IMR-90 (cell line): ENCODE measurements at regions not wholly inside any gene's neighbourhood (a gene's known extent, or its start where the extent isn't known, plus 50 kb on each side); places are given as distances from the start of the nearest gene placed in this dataset.

Source experiments
- ATAC-seq: fragments of 200-7000 bp; cut with Tn5 transposase; 2 replicates; pipeline ENCODE4 v1.9.1; 2020; ENCODE audit warnings: low read depth, mild to moderate bottlenecking, moderate library complexity
- BruUV-seq: library from RNA; stranded (reverse); fragments of 400-500 nt; replicated peaks from 2 replicates; lab custom pipeline; 2021; lab: Mats Ljungman, UMichigan
- CTCF ChIA-PET: fragments of 300-600 bp; formaldehyde crosslinking; extraction: SDS; loops from one replicate; lab custom pipeline; 2021; ENCODE audit warnings: antibody characterized with exemption; lab: Yijun Ruan, JAX
- POLR2A ChIA-PET: fragments of 300-600 bp; sonication (Branson Sonifier 250); formaldehyde crosslinking; loops from one replicate; lab custom pipeline; 2022; ENCODE audit warnings: antibody characterized with exemption; ENCODE audit not compliant: unreplicated experiment; lab: Charles Lee
- DNase-seq: peaks from one replicate; pipeline ENCODE4 v3.0.0; 2013
- H2AFZ ChIP-seq: replicated peaks from 2 replicates; pipeline ENCODE3; 2013; ENCODE audit warnings: low read length, mild to moderate bottlenecking; ENCODE audit not compliant: poor library complexity
- H2AK5ac ChIP-seq: 2 replicates; pipeline ENCODE4 v1.6.1; 2013; ENCODE audit warnings: low read depth, low read length, inconsistent platforms
- H2AK9ac ChIP-seq: replicated peaks from 2 replicates; pipeline ENCODE3; 2013; ENCODE audit warnings: mild to moderate bottlenecking, low read depth, low read length, moderate library complexity; ENCODE audit not compliant: poor library complexity
- H2BK120ac ChIP-seq: 2 replicates; pipeline ENCODE4 v1.6.1; 2013; ENCODE audit warnings: low read depth, low read length, inconsistent platforms
- H2BK15ac ChIP-seq: 3 replicates; pipeline ENCODE4 v1.6.1; 2013; ENCODE audit warnings: low read depth, low read length, inconsistent platforms
- H2BK20ac ChIP-seq: 2 replicates; pipeline ENCODE4 v1.6.1; 2013; ENCODE audit warnings: low read depth, mild to moderate bottlenecking, inconsistent platforms, low read length, moderate library complexity
- H2BK5ac ChIP-seq: 2 replicates; pipeline ENCODE4 v1.6.1; 2013; ENCODE audit warnings: mild to moderate bottlenecking, low read depth, low read length, inconsistent platforms; ENCODE audit not compliant: poor library complexity, severe bottlenecking
- H3K14ac ChIP-seq: replicated peaks from 2 replicates; pipeline ENCODE4 v1.6.1; 2013; ENCODE audit warnings: low read depth, low read length, inconsistent platforms
- H3K18ac ChIP-seq: 2 replicates; pipeline ENCODE4 v1.6.1; 2013; ENCODE audit warnings: low read depth, low read length, control low read depth
- H3K23ac ChIP-seq: 2 replicates; pipeline ENCODE4 v1.6.1; 2013; ENCODE audit warnings: low read depth, low read length, inconsistent platforms
- H3K27ac ChIP-seq: 2 replicates; pipeline ENCODE4 v1.5.1; 2013; ENCODE audit warnings: mild to moderate bottlenecking, control low read depth, low read length; ENCODE audit not compliant: insufficient read depth
- H3K27me3 ChIP-seq: 2 replicates; pipeline ENCODE4 v1.6.1; 2013; ENCODE audit warnings: low read length; ENCODE audit not compliant: control insufficient read depth, insufficient read depth
- H3K36me3 ChIP-seq: 2 replicates; pipeline ENCODE4 v1.6.1; 2013; ENCODE audit warnings: low read length, mixed read lengths; ENCODE audit not compliant: control insufficient read depth, insufficient read depth
- H3K4ac ChIP-seq: 2 replicates; pipeline ENCODE4 v1.6.1; 2013; ENCODE audit warnings: low read depth, low read length, inconsistent platforms
- H3K4me1 ChIP-seq: 2 replicates; pipeline ENCODE4 v1.6.1; 2013; ENCODE audit warnings: low read length, mixed read lengths; ENCODE audit not compliant: control insufficient read depth, insufficient read depth
- H3K4me2 ChIP-seq: 2 replicates; pipeline ENCODE4 v1.6.1; 2013; ENCODE audit warnings: low read depth, mild to moderate bottlenecking, control low read depth, low read length, moderate library complexity
- H3K4me3 ChIP-seq: 2 replicates; pipeline ENCODE4 v1.5.1; 2013; ENCODE audit warnings: low read depth, mild to moderate bottlenecking, control low read depth, low read length, moderate library complexity; ENCODE audit not compliant: insufficient read depth
- H3K56ac ChIP-seq: 2 replicates; pipeline ENCODE4 v1.6.1; 2013; ENCODE audit warnings: low read length, inconsistent platforms; ENCODE audit not compliant: insufficient read depth; ENCODE audit errors: extremely low read depth
- H3K79me1 ChIP-seq, 2 experiments: 2 replicates each; pipeline ENCODE4 v1.6.1; 2013; ENCODE audit warnings: low read length in 2 of 2, inconsistent platforms in 1 of 2, low read depth in 1 of 2
- H3K9ac ChIP-seq: 2 replicates; pipeline ENCODE4 v1.6.1; 2013; ENCODE audit warnings: low read depth, low read length, control low read depth
- H3K9me1 ChIP-seq: 2 replicates; pipeline ENCODE4 v1.6.1; 2013; ENCODE audit warnings: low read length, inconsistent platforms; ENCODE audit not compliant: insufficient read depth
- H3K9me3 ChIP-seq: 2 replicates; pipeline ENCODE4 v1.6.1; 2013; ENCODE audit warnings: low read length; ENCODE audit not compliant: control insufficient read depth, insufficient read depth
- H4K20me1 ChIP-seq: 2 replicates; pipeline ENCODE4 v1.6.1; 2013; ENCODE audit warnings: low read length, inconsistent platforms; ENCODE audit not compliant: insufficient read depth
- H4K5ac ChIP-seq: 2 replicates; pipeline ENCODE4 v1.6.1; 2013; ENCODE audit warnings: mild to moderate bottlenecking, low read depth, low read length, control low read depth
- H4K8ac ChIP-seq, 2 experiments: 2 replicates each; pipeline ENCODE4 v1.6.1; 2013; ENCODE audit warnings: low read depth in 2 of 2, low read length in 2 of 2, control low read depth in 1 of 2, inconsistent platforms in 1 of 2
- H4K91ac ChIP-seq: 2 replicates; pipeline ENCODE4 v1.6.1; 2013; ENCODE audit warnings: low read depth, low read length, inconsistent platforms; ENCODE audit not compliant: insufficient read depth
- CHD1 ChIP-seq: IDR thresholded peaks from 2 replicates; pipeline ENCODE4 v1.6.1; 2012; ENCODE audit warnings: low read depth, low read length, improper control_type of control experiment
- FOS ChIP-seq: fragments of 150-350 bp; IDR thresholded peaks from 2 replicates; pipeline ENCODE4 v1.6.1; 2016; ENCODE audit warnings: low read depth, low read length
- MAZ ChIP-seq: IDR thresholded peaks from 2 replicates; pipeline ENCODE4 v1.6.1; 2012; ENCODE audit warnings: low read depth, mild to moderate bottlenecking, low read length, improper control_type of control experiment, moderate library complexity, borderline replicate concordance
- MXI1 ChIP-seq: IDR thresholded peaks from 2 replicates; pipeline ENCODE4 v1.6.1; 2012; ENCODE audit warnings: low read depth, mild to moderate bottlenecking, low read length, moderate library complexity, borderline replicate concordance
- RAD21 ChIP-seq: IDR thresholded peaks from 2 replicates; pipeline ENCODE4 v1.6.1; 2012; ENCODE audit warnings: low read length, improper control_type of control experiment
- RCOR1 ChIP-seq: IDR thresholded peaks from 2 replicates; pipeline ENCODE4 v1.6.1; 2012; ENCODE audit warnings: mild to moderate bottlenecking, low read length, improper control_type of control experiment; ENCODE audit not compliant: insufficient replicate concordance
- RFX5 ChIP-seq: IDR thresholded peaks from 2 replicates; pipeline ENCODE4 v1.8.0; 2012; ENCODE audit warnings: low read depth, mild to moderate bottlenecking, low read length, moderate library complexity
- SMC3 ChIP-seq: fragments of 150-350 bp; IDR thresholded peaks from 2 replicates; pipeline ENCODE4 v1.6.1; 2016; ENCODE audit warnings: low read depth, mild to moderate bottlenecking, antibody characterized with exemption, low read length, moderate library complexity
- WGBS, 2 experiments: methylation state at CpG; one replicate each; pipeline versions ENCODE4 v1.1.5 to v1.1.7; 2013; ENCODE audit warnings: missing lambda C conversion rate in 2 of 2; ENCODE audit not compliant: insufficient read length in 1 of 2; ENCODE audit errors: extremely low coverage in 2 of 2; 5-methylcytosine and 5-hydroxymethylcytosine counted together
- dilution Hi-C: fragments of 300-500 bp; cut with HindIII; formaldehyde crosslinking; loops from one replicate; pipeline ENCODE4 v1.14.3; 2018; ENCODE audit warnings: low sequenced_read_pairs; ENCODE audit not compliant: unreplicated experiment
- in situ Hi-C: fragments of 300-500 bp; cut with MboI; formaldehyde crosslinking; loops from 3 replicates; pipeline ENCODE4 v1.14.3; 2019; ENCODE audit warnings: low sequenced_read_pairs, inconsistent platforms, mixed read lengths
- intact Hi-C: fragments of 100-400 bp; cut with micrococcal nuclease; formaldehyde crosslinking; loops from 2 replicates; pipeline ENCODE4 v1.10.0; 2022
- TF ChIP-seq, protein P1 (sequence below): conservative IDR thresholded peaks from 2 replicates; pipeline ENCODE4 v1.5.1; 2012; ENCODE audit warnings: mild to moderate bottlenecking, low read depth, low read length, improper control_type of control experiment
- TF ChIP-seq, protein P2 (sequence below): fragments of 150-350 bp; IDR thresholded peaks from 2 replicates; pipeline ENCODE4 v1.6.1; 2017; ENCODE audit warnings: mild to moderate bottlenecking, antibody characterized with exemption, low read length, low read depth

DNA sequence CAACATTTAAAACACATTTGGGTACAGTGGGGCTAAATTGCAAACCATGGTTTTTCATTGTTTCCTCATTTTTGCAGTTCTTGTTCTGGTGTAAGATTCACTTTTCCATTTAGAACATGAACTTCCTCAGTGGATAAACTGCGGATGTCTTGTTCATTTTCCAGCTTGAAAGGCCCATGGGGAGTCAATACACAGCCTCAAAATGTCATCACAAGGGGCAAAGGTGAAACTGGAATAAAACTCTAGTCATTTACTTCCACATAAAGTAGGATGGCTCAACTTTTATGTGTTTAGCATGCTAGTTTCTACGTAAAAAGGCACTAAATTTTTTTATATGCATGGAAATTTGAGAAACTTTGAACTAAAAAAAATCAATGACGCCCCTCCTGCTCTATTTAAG, 718.8 kb downstream of the TLR4 start:
- no peak overlapping the region for H3K4ac ChIP-seq
- H3K23ac ChIP-seq = no peak overlapping the region
- POLR2A ChIA-PET = no interaction called here
- H3K9me3 ChIP-seq = peaks cover 2% of the 10 kb centered on the region
- ATAC-seq (no peak), DNase-seq (no peak)
- no peak overlapping the region for H3K27ac ChIP-seq
- no peaks in the 10 kb centered on the region for H3K79me1 ChIP-seq
- H3K36me3 ChIP-seq = no peaks in the 10 kb centered on the region
- no peaks in the 10 kb centered on the region for H4K20me1 ChIP-seq
- intact Hi-C loops (no loop called here), in situ Hi-C loops (no loop called here), dilution Hi-C loops (no loop called here)
- H4K91ac ChIP-seq = no peak overlapping the region
- no peak overlapping the region for H2AFZ ChIP-seq
- H2BK15ac ChIP-seq = no peak overlapping the region
- no peak overlapping the region for H3K14ac ChIP-seq
- no peak overlapping the region for H3K56ac ChIP-seq
- no peak overlapping the region for H3K4me3 ChIP-seq
- H3K18ac ChIP-seq = no peak overlapping the region
- TF ChIP-seq RAD21 (no peak), RFX5 (no peak), MXI1 (no peak), MAZ (no peak), CHD1 (no peak), RCOR1 (no peak), SMC3 (no peak), FOS (no peak)
- TF ChIP-seq, protein P1, sequence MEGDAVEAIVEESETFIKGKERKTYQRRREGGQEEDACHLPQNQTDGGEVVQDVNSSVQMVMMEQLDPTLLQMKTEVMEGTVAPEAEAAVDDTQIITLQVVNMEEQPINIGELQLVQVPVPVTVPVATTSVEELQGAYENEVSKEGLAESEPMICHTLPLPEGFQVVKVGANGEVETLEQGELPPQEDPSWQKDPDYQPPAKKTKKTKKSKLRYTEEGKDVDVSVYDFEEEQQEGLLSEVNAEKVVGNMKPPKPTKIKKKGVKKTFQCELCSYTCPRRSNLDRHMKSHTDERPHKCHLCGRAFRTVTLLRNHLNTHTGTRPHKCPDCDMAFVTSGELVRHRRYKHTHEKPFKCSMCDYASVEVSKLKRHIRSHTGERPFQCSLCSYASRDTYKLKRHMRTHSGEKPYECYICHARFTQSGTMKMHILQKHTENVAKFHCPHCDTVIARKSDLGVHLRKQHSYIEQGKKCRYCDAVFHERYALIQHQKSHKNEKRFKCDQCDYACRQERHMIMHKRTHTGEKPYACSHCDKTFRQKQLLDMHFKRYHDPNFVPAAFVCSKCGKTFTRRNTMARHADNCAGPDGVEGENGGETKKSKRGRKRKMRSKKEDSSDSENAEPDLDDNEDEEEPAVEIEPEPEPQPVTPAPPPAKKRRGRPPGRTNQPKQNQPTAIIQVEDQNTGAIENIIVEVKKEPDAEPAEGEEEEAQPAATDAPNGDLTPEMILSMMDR = no peak
- TF ChIP-seq, protein P2, sequence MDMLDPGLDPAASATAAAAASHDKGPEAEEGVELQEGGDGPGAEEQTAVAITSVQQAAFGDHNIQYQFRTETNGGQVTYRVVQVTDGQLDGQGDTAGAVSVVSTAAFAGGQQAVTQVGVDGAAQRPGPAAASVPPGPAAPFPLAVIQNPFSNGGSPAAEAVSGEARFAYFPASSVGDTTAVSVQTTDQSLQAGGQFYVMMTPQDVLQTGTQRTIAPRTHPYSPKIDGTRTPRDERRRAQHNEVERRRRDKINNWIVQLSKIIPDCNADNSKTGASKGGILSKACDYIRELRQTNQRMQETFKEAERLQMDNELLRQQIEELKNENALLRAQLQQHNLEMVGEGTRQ = no peak
- no peaks in the 10 kb centered on the region for H3K27me3 ChIP-seq
- no peak overlapping the region for H2BK5ac ChIP-seq
- CTCF ChIA-PET = interaction anchor here (0.6 kb wide), 1 partner anchor 1283 kb away, joined by 3 read pairs; no protein-coding TSS in a partner anchor
- BruUV-seq = no TSS peak
- no peak overlapping the region for H2BK120ac ChIP-seq
- no peak overlapping the region for H4K8ac ChIP-seq
- H3K4me1 ChIP-seq = no peaks in the 10 kb centered on the region
- H2BK20ac ChIP-seq = no peak overlapping the region
- H3K4me2 ChIP-seq = no peak overlapping the region
- H3K9ac ChIP-seq = no peak overlapping the region
- no peaks in the 10 kb centered on the region for H3K9me1 ChIP-seq
- WGBS, 2 experiments = no CpG with 5 or more reads among the region's 3 CpGs
- H2AK9ac ChIP-seq = no peak overlapping the region
- no peak overlapping the region for H4K5ac ChIP-seq
- no peak overlapping the region for H2AK5ac ChIP-seq
